HCT116 (cell line): ENCODE measurements at regions not wholly inside any gene's neighbourhood (a gene's known extent, or its start where the extent isn't known, plus 50 kb on each side); places are given as distances from the start of the nearest gene placed in this dataset.
"Not testable (repeated sequence)": the region's sequence is repeated elsewhere in the genome, so short reads cannot be mapped to it uniquely, and the experiment has no call there.

Source experiments
- ATAC-seq: fragments of 200-7000 bp; cut with Tn5 transposase; 2 replicates; pipeline ENCODE4 v1.9.1; 2020; ENCODE audit warnings: mild to moderate bottlenecking, moderate library complexity
- BruUV-seq: library from RNA; stranded (reverse); fragments of 400-500 nt; replicated peaks from 2 replicates; lab custom pipeline; 2021; lab: Mats Ljungman, UMichigan
- CTCF ChIA-PET: fragments of 300-600 bp; sonication (Branson Sonifier 250); formaldehyde crosslinking; loops from one replicate; lab custom pipeline; 2021; ENCODE audit warnings: antibody characterized with exemption; lab: Charles Lee
- POLR2A ChIA-PET: fragments of 300-600, 350-600 bp; sonication (Branson Sonifier 250); formaldehyde crosslinking; loops from one replicate; lab custom pipeline; 2021; ENCODE audit warnings: antibody characterized with exemption; lab: Charles Lee
- RAD21 ChIA-PET, 2 experiments: fragments of 300-600 bp; sonication (Branson Sonifier 250); formaldehyde crosslinking; loops; one replicate each; lab custom pipeline; 2023; ENCODE audit warnings: low total read pairs in 2 of 2; ENCODE audit not compliant: uncharacterized antibody in 2 of 2, unreplicated experiment in 2 of 2, low non-redundant PET in 1 of 2; lab: Charles Lee
- DNase-seq: peaks from one replicate; pipeline ENCODE4 v3.0.0-alpha.2; 2010; ENCODE audit warnings: low read depth, low spot score
- H2AFZ ChIP-seq: fragments of 200-600 bp; shearing (Covaris generic), sonication (generic); 2 replicates; pipeline ENCODE4 v1.6.1; 2017; ENCODE audit warnings: low read depth, mixed run types, mixed read lengths, antibody characterized with exemption, low read length; ENCODE audit not compliant: poor library complexity, severe bottlenecking
- H3K27ac ChIP-seq: 2 replicates; pipeline ENCODE4 v1.5.1; 2012; ENCODE audit warnings: low read depth, low read length
- H3K27me3 ChIP-seq: fragments of 200-600 bp; sonication (generic); 2 replicates; pipeline ENCODE4 v1.6.1; 2016; ENCODE audit warnings: mixed run types, low read length, mixed read lengths; ENCODE audit not compliant: insufficient read depth
- H3K36me3 ChIP-seq, 2 experiments: fragments of 200-500 bp in 1 of 2; fragments of 200-600 bp in 1 of 2; sonication (Bioruptor generic) in 1 of 2; sonication (generic) in 1 of 2; 2 replicates each; pipeline versions ENCODE4 v1.5.1 to v1.6.1; 2014 to 2016; ENCODE audit warnings: low read length in 2 of 2, inconsistent platforms in 1 of 2, mixed read lengths in 1 of 2, mixed run types in 1 of 2; ENCODE audit not compliant: insufficient read depth in 2 of 2, control insufficient read depth in 1 of 2
- H3K4me1 ChIP-seq, 2 experiments: fragments of 200-600 bp in 1 of 2; sonication (generic) in 1 of 2; 2 replicates each; pipeline versions ENCODE4 v1.5.1 to v1.6.1; 2012 to 2017; ENCODE audit warnings: low read length in 2 of 2, inconsistent platforms in 1 of 2, mild to moderate bottlenecking in 1 of 2, mixed read lengths in 1 of 2, mixed run types in 1 of 2, moderate library complexity in 1 of 2; ENCODE audit not compliant: insufficient read depth in 2 of 2, control insufficient read depth in 1 of 2
- H3K4me2 ChIP-seq: fragments of 200-600 bp; sonication (generic); 2 replicates; pipeline ENCODE4 v1.6.1; 2017; ENCODE audit warnings: mixed run types, low read length, mixed read lengths
- H3K4me3 ChIP-seq, 2 experiments: fragments of 200-600 bp in 1 of 2; sonication (generic) in 1 of 2; replicated peaks in 1 of 2; 2 replicates each; pipeline ENCODE4 v1.5.1; 2011 to 2016; ENCODE audit warnings: low read length in 2 of 2, control low read depth in 1 of 2, low read depth in 1 of 2, mild to moderate bottlenecking in 1 of 2, mixed read lengths in 1 of 2, mixed run types in 1 of 2
- H3K79me2 ChIP-seq: fragments of 200-600 bp; sonication (generic); 2 replicates; pipeline ENCODE4 v1.6.1; 2017; ENCODE audit warnings: mild to moderate bottlenecking, mixed run types, low read length, moderate library complexity, mixed read lengths; ENCODE audit not compliant: insufficient read depth
- H3K9ac ChIP-seq: fragments of 200-600 bp; sonication (generic); 2 replicates; pipeline ENCODE4 v1.6.1; 2016; ENCODE audit warnings: low read length, mixed read lengths
- H3K9me2 ChIP-seq: fragments of 200-600 bp; sonication (generic), shearing (Covaris generic); 2 replicates; pipeline ENCODE4 v1.6.1; 2017; ENCODE audit warnings: mixed run types, mild to moderate bottlenecking, moderate library complexity; ENCODE audit not compliant: insufficient read depth
- H3K9me3 ChIP-seq, 2 experiments: fragments of 200-500 bp in 1 of 2; fragments of 200-600 bp in 1 of 2; sonication (Bioruptor generic) in 1 of 2; sonication (generic) in 1 of 2; 2 replicates each; pipeline ENCODE4 v1.6.1; 2014 to 2017; ENCODE audit warnings: low read length in 2 of 2, mixed read lengths in 2 of 2, inconsistent platforms in 1 of 2, low read depth in 1 of 2, mild to moderate bottlenecking in 1 of 2, mixed run types in 1 of 2, moderate library complexity in 1 of 2; ENCODE audit not compliant: control insufficient read depth in 1 of 2, insufficient read depth in 1 of 2
- H4K20me1 ChIP-seq: fragments of 200-600 bp; sonication (generic), shearing (Covaris generic); 2 replicates; pipeline ENCODE4 v1.6.1; 2017; ENCODE audit warnings: mixed run types, mild to moderate bottlenecking, moderate library complexity; ENCODE audit not compliant: insufficient read depth
- CBX3 ChIP-seq: IDR thresholded peaks from 2 replicates; pipeline ENCODE4 v1.6.1; 2012; ENCODE audit warnings: low read depth
- CTCF ChIP-seq, 3 experiments: fragments of 200-600 bp in 1 of 3; sonication (generic) in 1 of 3; IDR thresholded peaks in 2 of 3; conservative IDR thresholded peaks in 1 of 3; 2 replicates each; pipeline ENCODE4 v1.5.1; 2012 to 2017; ENCODE audit warnings: low read depth in 2 of 3, low read length in 2 of 3, antibody characterized with exemption in 1 of 3, borderline replicate concordance in 1 of 3, control low read depth in 1 of 3, mild to moderate bottlenecking in 1 of 3, mixed read lengths in 1 of 3, mixed run types in 1 of 3, moderate library complexity in 1 of 3; ENCODE audit not compliant: insufficient read depth in 1 of 3
- EGR1 ChIP-seq: IDR thresholded peaks from 2 replicates; pipeline ENCODE4 v1.6.1; 2012; ENCODE audit warnings: low read depth
- FOSL1 ChIP-seq: IDR thresholded peaks from 2 replicates; pipeline ENCODE4 v1.6.1; 2012; ENCODE audit warnings: low read depth
- RAD21 ChIP-seq: IDR thresholded peaks from 2 replicates; pipeline ENCODE4 v1.6.1; 2012; ENCODE audit warnings: low read depth, mild to moderate bottlenecking
- TCF7L2 ChIP-seq: IDR thresholded peaks from 2 replicates; pipeline ENCODE4 v1.7.0; 2011; ENCODE audit warnings: borderline replicate concordance, inconsistent platforms; ENCODE audit not compliant: insufficient read depth, insufficient read length; ENCODE audit errors: extremely low read depth
- YY1 ChIP-seq: IDR thresholded peaks from 2 replicates; pipeline ENCODE4 v1.6.1; 2011; ENCODE audit warnings: low read length, low read depth, moderate library complexity, mild to moderate bottlenecking; ENCODE audit not compliant: insufficient replicate concordance; ENCODE audit errors: extremely low read depth
- ZNF274 ChIP-seq: fragments of 200-500 bp; sonication (Bioruptor generic); IDR thresholded peaks from 2 replicates; pipeline ENCODE4 v1.6.1; 2014; ENCODE audit warnings: mild to moderate bottlenecking, low read depth, low read length, inconsistent platforms
- intact Hi-C: fragments of 100-400 bp; cut with micrococcal nuclease; formaldehyde crosslinking; loops from 2 replicates; pipeline ENCODE4 v1.10.0; 2022

- no TSS peak for BruUV-seq
- no peak overlapping the region for H3K4me2 ChIP-seq
- no peak overlapping the region for H3K4me3 ChIP-seq
- peaks cover 3 to 8% of the 10 kb centered on the region in 2 experiments; a peak in 2 of 4 replicates for H3K4me1 ChIP-seq
- TF ChIP-seq FOSL1: no peak
- no peak for TF ChIP-seq YY1
- no peak overlapping the region for H3K9ac ChIP-seq
- H3K27ac ChIP-seq: no peak overlapping the region
- CTCF ChIA-PET: no interaction called here
- H3K9me3 ChIP-seq: no peaks in the 10 kb centered on the region
- H3K36me3 ChIP-seq: no peaks in the 10 kb centered on the region
- no peaks in the 10 kb centered on the region; the same call in 1 of the 2 replicates for H3K9me2 ChIP-seq
- H3K27me3 ChIP-seq: no peaks in the 10 kb centered on the region
- RAD21 ChIA-PET: interaction anchor here in 1 of 2 experiments (1.5 kb wide), 1 partner anchor 254 kb away, joined by 3 read pairs; no protein-coding TSS in a partner anchor
- ATAC-seq (no peak), DNase-seq (no peak)
- H3K79me2 ChIP-seq: no peaks in the 10 kb centered on the region
- H4K20me1 ChIP-seq: no peaks in the 10 kb centered on the region
- no peak overlapping the region for H2AFZ ChIP-seq
- POLR2A ChIA-PET: no interaction called here
- intact Hi-C loops: no loop called here
Observed at GRCh38 chr9:97110696-97111095, 71.8 kb upstream of the CTSV start.

GRCh38 chr9:97109194-97109811 is 70.4 kb upstream of the CTSV start:
- H3K9me3 ChIP-seq: no peaks in the 10 kb centered on the region
- H3K27ac ChIP-seq: no peak overlapping the region
- DNase-seq: peak; percentile 69
- no peak overlapping the region for H3K9ac ChIP-seq
- ChIA-PET RAD21 (interaction anchor here (1.0 to 1.5 kb wide), 2 partner anchors 252 to 253 kb away, joined by 3 to 4 read pairs; no protein-coding TSS in a partner anchor), POLR2A (interaction anchor here (0.6 kb wide), 1 partner anchor 252 kb away, joined by 3 read pairs; no protein-coding TSS in a partner anchor), CTCF (interaction anchor here (1.0 to 1.2 kb wide), 3 partner anchors 64 to 252 kb away, joined by 3 to 21 read pairs (median 4); no protein-coding TSS in a partner anchor)
- H4K20me1 ChIP-seq: no peaks in the 10 kb centered on the region
- peak overlapping the region; percentile 91 for H2AFZ ChIP-seq
- H3K4me2 ChIP-seq: no peak overlapping the region
- H3K27me3 ChIP-seq: no peaks in the 10 kb centered on the region
- H3K9me2 ChIP-seq: no peaks in the 10 kb centered on the region; the same call in 1 of the 2 replicates
- H3K4me3 ChIP-seq: no peak overlapping the region
- H3K79me2 ChIP-seq: no peaks in the 10 kb centered on the region
- H3K4me1 ChIP-seq: peaks cover 3 to 13% of the 10 kb centered on the region in 2 experiments; a peak in 2 of 4 replicates
- no peaks in the 10 kb centered on the region for H3K36me3 ChIP-seq
- no TSS peak for BruUV-seq
- intact Hi-C loops: loop anchor here (1.0 to 5.0 kb wide), 2 partner anchors 232 to 252 kb away; no protein-coding TSS in a partner anchor
- peak; percentile 99 for ATAC-seq
- TF ChIP-seq RAD21 (peak; percentile 96), ZNF274 (no peak), EGR1 (no peak), TCF7L2 (peak; percentile 92), CTCF (IDR thresholded peaks at IDR 0.05 in 2 of 3, conservative IDR thresholded peaks at IDR 0.05 in 1 of 3; ENCODE audit: borderline replicate concordance in 1 of 3, insufficient read depth in 1 of 3, low read depth in 2 of 3, low read length in 2 of 3) (peak; percentile 77 to 79 (median 77); a peak in 5 of 6 replicates), CBX3 (peak; percentile 24; the same call in 1 of the 2 replicates)
- TF ChIP-seq, all 23 proteins: peak for 4

GRCh38 chr9:97105220-97105619 is 66.3 kb upstream of the CTSV start:
- H3K4me1 ChIP-seq: peaks cover 3 to 13% of the 10 kb centered on the region in 2 experiments; a peak in 2 of 4 replicates
- H3K4me2 ChIP-seq, CTCF ChIA-PET, POLR2A ChIA-PET, DNase-seq, H3K79me2 ChIP-seq, ATAC-seq, H2AFZ ChIP-seq, BruUV-seq, H3K9me3 ChIP-seq, H3K36me3 ChIP-seq, RAD21 ChIA-PET, H3K4me3 ChIP-seq, H3K9me2 ChIP-seq, H4K20me1 ChIP-seq, H3K27me3 ChIP-seq, H3K9ac ChIP-seq, H3K27ac ChIP-seq: not testable (repeated sequence)
- intact Hi-C loops: loop anchor here (5.0 kb wide), 1 partner anchor 228 kb away; no protein-coding TSS in a partner anchor
